ENCODE measurements at regions not wholly inside any gene's neighbourhood (a gene's known extent, or its start where the extent isn't known, plus 50 kb on each side); places are given as distances from the start of the nearest gene placed in this dataset.

DNA sequence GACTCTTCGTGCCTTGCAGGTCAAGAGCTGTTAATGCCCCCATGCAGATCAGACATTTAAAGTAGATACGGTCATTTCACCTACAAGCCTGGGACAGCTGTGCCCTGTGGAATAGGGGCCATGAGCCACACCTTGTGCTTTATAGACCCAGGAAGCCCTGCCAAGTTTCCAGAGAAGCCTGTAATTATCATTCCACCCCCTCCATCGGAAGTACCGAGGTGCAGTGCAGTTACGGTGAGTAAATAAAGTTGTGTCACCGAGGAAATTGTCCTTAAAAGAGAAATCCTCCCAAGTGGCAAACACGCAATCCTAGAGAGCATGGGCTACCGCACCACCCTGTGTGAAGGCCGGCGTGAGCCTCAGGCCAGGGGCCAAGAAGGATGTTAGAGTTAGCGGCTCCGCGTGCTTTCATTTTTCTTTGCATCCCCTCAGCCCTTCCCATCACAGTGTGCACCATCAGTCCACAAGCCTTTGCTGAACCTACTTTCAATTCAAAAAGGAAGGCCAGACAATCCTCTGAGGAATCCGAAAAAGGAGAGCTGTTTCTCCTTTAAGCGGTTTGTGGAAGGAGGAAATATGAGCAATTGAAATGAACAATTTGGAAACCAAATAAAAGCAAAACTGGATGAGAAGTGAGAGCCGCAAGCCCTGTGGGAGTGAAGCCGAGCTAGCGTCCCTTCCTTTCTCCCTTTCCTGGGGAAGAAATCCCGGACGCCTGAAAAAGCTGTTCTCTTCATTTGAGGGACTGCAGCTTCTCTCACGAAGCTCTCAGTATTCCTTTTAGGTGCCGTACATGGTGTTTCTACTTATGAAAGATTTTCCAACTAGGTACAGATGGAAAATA, 183.3 kb upstream of the PDE10A start:
- Histone ChIP-seq H3K4me1 (ENCODE audit: low read length) (no peaks in the 10 kb centered on the region), H3K9me2 (replicated peaks; ENCODE audit: insufficient read depth, low read length) (no peaks in the 10 kb centered on the region), H3K4me2 (ENCODE audit: low read depth, low read length, poor library complexity, severe bottlenecking) (no peak overlapping the region), H2AFZ (ENCODE audit: low read length) (no peak overlapping the region), H3K36me3 (ENCODE audit: insufficient read depth, low read length) (no peaks in the 10 kb centered on the region), H3K27ac (ENCODE audit: low read length) (no peak overlapping the region), H3K4me3 (ENCODE audit: low read length) (no peak overlapping the region), H4K20me1 (ENCODE audit: insufficient read depth, low read depth, low read length) (no peaks in the 10 kb centered on the region), H3K9me3 (ENCODE audit: low read length) (no peaks in the 10 kb centered on the region), H3K79me2 (ENCODE audit: low read length) (no peaks in the 10 kb centered on the region), H3K9ac (ENCODE audit: low read length) (no peak overlapping the region), H3K27me3 (ENCODE audit: low read length) (no peaks in the 10 kb centered on the region)
- DNase-seq = no peak

DNA sequence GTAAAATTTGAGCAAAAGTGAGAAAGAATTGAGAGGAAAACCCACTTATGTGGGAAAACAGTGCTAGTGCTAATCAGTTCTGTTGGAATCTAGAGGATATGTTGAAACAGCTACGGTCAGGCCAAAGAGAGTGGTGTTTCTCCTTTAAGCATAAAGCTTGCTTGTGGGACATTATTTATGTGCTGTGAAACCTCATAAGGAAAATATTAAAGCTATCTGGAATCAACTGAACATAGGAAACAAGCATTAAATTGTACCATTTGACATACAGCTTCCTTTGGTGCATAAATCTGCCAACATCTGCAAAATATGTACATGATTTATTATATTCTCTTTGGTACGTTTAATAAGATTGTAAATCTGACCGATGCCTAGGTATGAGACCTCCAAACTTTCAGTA, 182.5 kb upstream of the PDE10A start:
- no peaks in the 10 kb centered on the region for H3K36me3 ChIP-seq (ENCODE audit: insufficient read depth, low read length)
- H3K9me2 ChIP-seq (replicated peaks; ENCODE audit: insufficient read depth, low read length) = no peaks in the 10 kb centered on the region
- no peak overlapping the region for H3K27ac ChIP-seq (ENCODE audit: low read length)
- H4K20me1 ChIP-seq (ENCODE audit: insufficient read depth, low read depth, low read length) = no peaks in the 10 kb centered on the region
- no peak overlapping the region for H3K9ac ChIP-seq (ENCODE audit: low read length)
- no peaks in the 10 kb centered on the region for H3K27me3 ChIP-seq (ENCODE audit: low read length)
- no peak overlapping the region for H2AFZ ChIP-seq (ENCODE audit: low read length)
- no peaks in the 10 kb centered on the region for H3K79me2 ChIP-seq (ENCODE audit: low read length)
- H3K9me3 ChIP-seq (ENCODE audit: low read length) = no peaks in the 10 kb centered on the region
- no peaks in the 10 kb centered on the region for H3K4me1 ChIP-seq (ENCODE audit: low read length)
- H3K4me3 ChIP-seq (ENCODE audit: low read length) = no peak overlapping the region
- H3K4me2 ChIP-seq (ENCODE audit: low read depth, low read length, poor library complexity, severe bottlenecking) = no peak overlapping the region
- no peak for DNase-seq

DNA sequence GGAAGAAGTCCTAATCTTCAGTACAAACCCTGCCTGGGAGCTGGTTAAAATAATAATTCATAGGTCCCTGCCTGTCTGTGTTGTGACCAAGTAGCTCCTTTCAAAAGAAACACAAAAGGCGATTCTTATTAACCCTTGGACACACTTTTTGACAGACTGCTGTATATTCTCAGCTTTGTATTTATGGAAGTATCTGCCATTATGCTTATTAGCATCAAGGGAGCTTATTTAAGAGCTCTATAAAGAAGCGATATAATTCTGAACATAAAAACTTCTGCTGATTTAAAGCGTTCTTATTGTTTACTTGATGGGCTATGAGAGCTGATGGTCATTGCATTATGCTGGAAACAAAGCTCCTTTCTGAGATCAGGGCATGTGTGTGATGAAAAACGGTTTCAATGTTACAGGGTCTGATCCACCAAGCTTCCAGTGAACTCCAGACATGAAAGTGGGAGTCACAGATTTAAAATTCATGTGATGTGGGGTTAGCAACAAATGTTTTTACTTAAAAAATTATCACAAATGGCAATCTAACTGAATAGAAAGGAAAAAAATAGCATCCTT, 181.8 kb upstream of the PDE10A start:
- no peaks in the 10 kb centered on the region for H3K27me3 ChIP-seq (ENCODE audit: low read length)
- no peaks in the 10 kb centered on the region for H3K79me2 ChIP-seq (ENCODE audit: low read length)

GRCh38 chr6:165844232-165844631, 181.2 kb upstream of the PDE10A start:
- no peaks in the 10 kb centered on the region for H3K36me3 ChIP-seq (ENCODE audit: insufficient read depth, low read length)
- H3K9me3 ChIP-seq (ENCODE audit: low read length) = no peaks in the 10 kb centered on the region
- no peak overlapping the region for H3K4me3 ChIP-seq (ENCODE audit: low read length)
- no peaks in the 10 kb centered on the region for H4K20me1 ChIP-seq (ENCODE audit: insufficient read depth, low read depth, low read length)
- H3K9ac ChIP-seq (ENCODE audit: low read length) = no peak overlapping the region
- H3K4me1 ChIP-seq (ENCODE audit: low read length) = no peaks in the 10 kb centered on the region
- no peak overlapping the region for H3K4me2 ChIP-seq (ENCODE audit: low read depth, low read length, poor library complexity, severe bottlenecking)
- no peak overlapping the region for H2AFZ ChIP-seq (ENCODE audit: low read length)
- H3K27me3 ChIP-seq (ENCODE audit: low read length) = no peaks in the 10 kb centered on the region
- H3K9me2 ChIP-seq (replicated peaks; ENCODE audit: insufficient read depth, low read length) = no peaks in the 10 kb centered on the region
- H3K79me2 ChIP-seq (ENCODE audit: low read length) = no peaks in the 10 kb centered on the region
- H3K27ac ChIP-seq (ENCODE audit: low read length) = no peak overlapping the region
- DNase-seq = no peak

More for the DNA sequence above, 181.8 kb upstream of the PDE10A start:
- no peaks in the 10 kb centered on the region for H3K4me1 ChIP-seq (ENCODE audit: low read length)
- H3K9me2 ChIP-seq (replicated peaks; ENCODE audit: insufficient read depth, low read length) = no peaks in the 10 kb centered on the region
- no peaks in the 10 kb centered on the region for H3K9me3 ChIP-seq (ENCODE audit: low read length)
- no peak overlapping the region for H3K4me2 ChIP-seq (ENCODE audit: low read depth, low read length, poor library complexity, severe bottlenecking)
- no peak overlapping the region for H3K4me3 ChIP-seq (ENCODE audit: low read length)
- no peak for DNase-seq
- H2AFZ ChIP-seq (ENCODE audit: low read length) = no peak overlapping the region
- H3K36me3 ChIP-seq (ENCODE audit: insufficient read depth, low read length) = no peaks in the 10 kb centered on the region
- no peak overlapping the region for H3K27ac ChIP-seq (ENCODE audit: low read length)
- H4K20me1 ChIP-seq (ENCODE audit: insufficient read depth, low read depth, low read length) = no peaks in the 10 kb centered on the region
- H3K9ac ChIP-seq (ENCODE audit: low read length) = no peak overlapping the region

DNA sequence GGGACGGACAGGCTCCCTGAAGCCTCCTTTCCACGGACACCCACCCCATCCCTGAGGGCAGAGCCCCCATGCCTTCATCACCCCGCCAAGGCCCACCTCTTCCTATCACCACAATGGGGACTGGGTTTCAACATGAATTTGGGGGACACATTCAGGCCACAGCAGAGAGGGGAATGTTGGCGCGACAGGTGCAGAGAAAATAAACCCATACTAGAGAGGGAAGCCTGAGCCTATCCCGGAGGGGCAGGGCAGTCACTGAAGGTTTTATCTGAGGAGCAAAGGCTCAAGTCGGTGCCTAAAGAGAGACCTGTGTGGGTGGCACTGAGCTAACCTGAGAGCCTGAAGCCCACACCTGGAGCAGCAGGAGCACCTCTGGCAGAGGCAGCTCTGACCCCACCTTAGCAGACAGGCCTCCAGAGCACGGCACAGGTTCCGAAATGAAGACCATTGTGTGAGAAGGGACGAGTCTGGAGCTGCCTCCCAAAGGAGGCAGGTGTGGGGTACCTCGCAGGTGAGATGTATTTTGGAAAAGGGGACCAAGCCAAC, 180.6 kb upstream of the PDE10A start:
- no peak overlapping the region for H3K4me2 ChIP-seq (ENCODE audit: low read depth, low read length, poor library complexity, severe bottlenecking)
- no peaks in the 10 kb centered on the region for H3K79me2 ChIP-seq (ENCODE audit: low read length)
- H3K4me3 ChIP-seq (ENCODE audit: low read length) = no peak overlapping the region
- DNase-seq = no peak
- H3K9me3 ChIP-seq (ENCODE audit: low read length) = no peaks in the 10 kb centered on the region
- H3K27ac ChIP-seq (ENCODE audit: low read length) = no peak overlapping the region
- no peaks in the 10 kb centered on the region for H3K36me3 ChIP-seq (ENCODE audit: insufficient read depth, low read length)
- H3K9ac ChIP-seq (ENCODE audit: low read length) = no peak overlapping the region
- no peaks in the 10 kb centered on the region for H3K9me2 ChIP-seq (replicated peaks; ENCODE audit: insufficient read depth, low read length)
- H2AFZ ChIP-seq (ENCODE audit: low read length) = no peak overlapping the region
- no peaks in the 10 kb centered on the region for H3K4me1 ChIP-seq (ENCODE audit: low read length)
- no peaks in the 10 kb centered on the region for H4K20me1 ChIP-seq (ENCODE audit: insufficient read depth, low read depth, low read length)
- H3K27me3 ChIP-seq (ENCODE audit: low read length) = peaks cover 2% of the 10 kb centered on the region; the same call in 1 of the 2 replicates

DNA sequence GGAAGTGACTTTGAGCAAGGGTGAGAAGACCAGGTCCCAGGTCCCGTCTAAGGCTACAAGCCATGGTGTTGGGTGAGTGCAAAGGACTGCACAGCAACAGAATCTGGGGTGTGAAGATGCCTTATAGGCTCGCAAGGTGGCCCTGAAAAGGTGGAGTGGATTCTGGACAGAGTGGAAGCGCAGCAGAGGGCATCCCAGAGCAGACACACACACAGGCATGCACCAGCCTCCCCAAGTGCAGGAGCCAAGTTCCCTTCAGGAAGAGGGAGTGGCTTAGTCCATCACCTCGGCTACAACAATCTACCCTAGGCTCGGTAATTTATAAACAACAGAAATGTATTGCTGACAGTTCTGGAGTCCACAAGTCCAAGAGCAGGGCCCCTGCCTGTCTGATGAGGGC, 180.1 kb upstream of the PDE10A start:
- Histone ChIP-seq H3K4me3 (ENCODE audit: low read length) (no peak overlapping the region), H2AFZ (ENCODE audit: low read length) (no peak overlapping the region), H3K36me3 (ENCODE audit: insufficient read depth, low read length) (no peaks in the 10 kb centered on the region), H3K27me3 (ENCODE audit: low read length) (peaks cover 3% of the 10 kb centered on the region; the same call in 1 of the 2 replicates), H4K20me1 (ENCODE audit: insufficient read depth, low read depth, low read length) (no peaks in the 10 kb centered on the region), H3K4me2 (ENCODE audit: low read depth, low read length, poor library complexity, severe bottlenecking) (no peak overlapping the region), H3K9ac (ENCODE audit: low read length) (no peak overlapping the region), H3K9me2 (replicated peaks; ENCODE audit: insufficient read depth, low read length) (no peaks in the 10 kb centered on the region), H3K27ac (ENCODE audit: low read length) (no peak overlapping the region), H3K4me1 (ENCODE audit: low read length) (no peaks in the 10 kb centered on the region), H3K9me3 (ENCODE audit: low read length) (no peaks in the 10 kb centered on the region), H3K79me2 (ENCODE audit: low read length) (no peaks in the 10 kb centered on the region)
- DNase-seq = no peak

DNA sequence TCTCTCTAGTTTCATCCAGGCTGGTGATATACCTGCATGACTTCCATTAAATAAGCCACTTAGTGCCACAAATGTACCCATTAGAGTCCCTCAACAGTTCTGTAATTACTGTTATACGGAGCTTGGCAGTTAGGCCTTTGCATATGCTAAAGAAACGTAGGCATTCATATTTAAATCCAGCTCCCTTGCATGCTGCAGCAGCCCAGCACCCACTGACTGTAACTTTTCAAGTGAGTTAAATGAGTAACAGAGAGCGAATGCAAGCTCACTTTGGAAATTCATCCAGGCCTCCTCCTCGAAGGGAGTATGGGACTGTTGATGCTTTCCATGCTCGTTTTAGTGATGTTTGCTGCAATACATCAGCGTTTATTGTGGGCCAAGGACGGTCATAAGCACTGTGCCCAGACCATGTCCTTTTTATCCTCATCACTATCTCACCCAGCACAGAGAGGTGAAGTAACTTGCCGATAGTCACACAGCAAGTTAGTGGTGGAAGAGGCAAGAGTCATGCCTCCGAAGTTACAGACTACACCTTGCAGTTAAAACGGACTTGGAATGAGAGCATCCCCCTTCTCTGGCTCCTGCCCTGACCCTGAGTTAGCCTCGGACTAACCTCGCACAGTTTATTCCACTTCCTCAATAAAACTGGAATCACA, 179.4 kb upstream of the PDE10A start:
- Histone ChIP-seq H3K79me2 (ENCODE audit: low read length) (no peaks in the 10 kb centered on the region), H4K20me1 (ENCODE audit: insufficient read depth, low read depth, low read length) (no peaks in the 10 kb centered on the region), H3K27me3 (ENCODE audit: low read length) (peaks cover 3% of the 10 kb centered on the region; the same call in 1 of the 2 replicates), H3K27ac (ENCODE audit: low read length) (no peak overlapping the region), H2AFZ (ENCODE audit: low read length) (no peak overlapping the region), H3K4me3 (ENCODE audit: low read length) (no peak overlapping the region), H3K4me2 (ENCODE audit: low read depth, low read length, poor library complexity, severe bottlenecking) (no peak overlapping the region), H3K9ac (ENCODE audit: low read length) (no peak overlapping the region), H3K9me2 (replicated peaks; ENCODE audit: insufficient read depth, low read length) (no peaks in the 10 kb centered on the region), H3K9me3 (ENCODE audit: low read length) (no peaks in the 10 kb centered on the region), H3K4me1 (ENCODE audit: low read length) (no peaks in the 10 kb centered on the region), H3K36me3 (ENCODE audit: insufficient read depth, low read length) (no peaks in the 10 kb centered on the region)
- DNase-seq = no peak

DNA sequence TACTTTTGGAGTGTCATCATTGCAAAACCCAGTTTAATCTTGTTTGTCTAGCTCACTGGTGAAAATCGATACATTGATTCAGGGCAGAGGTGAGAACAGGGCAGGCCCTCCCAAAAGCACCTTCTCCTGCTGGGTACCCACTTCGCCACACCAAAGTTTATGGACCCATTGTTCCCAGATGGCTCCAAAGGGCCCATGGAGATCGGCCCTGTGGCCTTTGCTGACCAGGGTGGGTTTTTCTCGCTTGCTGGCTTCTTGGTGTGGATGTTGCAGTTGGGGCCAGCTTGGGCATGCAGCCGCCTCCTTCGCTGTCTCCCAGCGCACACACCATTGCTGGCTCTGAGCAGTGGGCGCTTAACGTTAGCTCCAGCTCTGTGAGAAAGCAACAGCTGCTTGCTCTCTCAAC, 178.1 kb upstream of the PDE10A start:
- H3K4me3 ChIP-seq (ENCODE audit: low read length) = no peak overlapping the region
- H3K9me3 ChIP-seq (ENCODE audit: low read length) = no peaks in the 10 kb centered on the region
- H2AFZ ChIP-seq (ENCODE audit: low read length) = no peak overlapping the region
- no peaks in the 10 kb centered on the region for H3K79me2 ChIP-seq (ENCODE audit: low read length)
- no peaks in the 10 kb centered on the region for H3K9me2 ChIP-seq (replicated peaks; ENCODE audit: insufficient read depth, low read length)
- H3K4me2 ChIP-seq (ENCODE audit: low read depth, low read length, poor library complexity, severe bottlenecking) = no peak overlapping the region
- H3K4me1 ChIP-seq (ENCODE audit: low read length) = no peaks in the 10 kb centered on the region
- H3K9ac ChIP-seq (ENCODE audit: low read length) = no peak overlapping the region
- no peak overlapping the region for H3K27ac ChIP-seq (ENCODE audit: low read length)
- peaks cover 3% of the 10 kb centered on the region; the same call in 1 of the 2 replicates for H3K27me3 ChIP-seq (ENCODE audit: low read length)
- DNase-seq = no peak
- no peaks in the 10 kb centered on the region for H3K36me3 ChIP-seq (ENCODE audit: insufficient read depth, low read length)
- H4K20me1 ChIP-seq (ENCODE audit: insufficient read depth, low read depth, low read length) = no peaks in the 10 kb centered on the region
